ENCODE measurements at regions not wholly inside any gene's neighbourhood (a gene's known extent, or its start where the extent isn't known, plus 50 kb on each side); places are given as distances from the start of the nearest gene placed in this dataset.

- ChIA-PET CTCF (ENCODE audit: partially characterized antibody) (no interaction called here), POLR2A (ENCODE audit: partially characterized antibody) (no interaction called here)
- no peak overlapping the region for H3K4me2 ChIP-seq (ENCODE audit: insufficient read depth in 1 of 2, low read depth in 2 of 2, low read length in 2 of 2)
- H3K79me1 ChIP-seq (ENCODE audit: low read depth, low read length) = no peaks in the 10 kb centered on the region
- H4K5ac ChIP-seq (ENCODE audit: insufficient read length, low read depth, low read length) = no peak overlapping the region
- no peak overlapping the region for H2BK15ac ChIP-seq (ENCODE audit: low read length)
- 97% methylated on average over 3 of the region's 3 CpGs; no CpG with 5 or more reads in 1 of the 2 experiments for WGBS, 2 experiments (ENCODE audit: extremely low coverage in 1 of 2, insufficient coverage in 1 of 2, insufficient read length in 1 of 2, insufficient replicate concordance in 2 of 2, low coverage in 1 of 2, low lambda C conversion rate in 2 of 2, missing lambda C conversion rate in 1 of 2)
- no peak overlapping the region for H2BK12ac ChIP-seq (ENCODE audit: low read depth, low read length)
- no peaks in the 10 kb centered on the region for H3K27me3 ChIP-seq (replicated peaks in 1 of 4; ENCODE audit: control insufficient read depth in 3 of 4, extremely low read depth in 1 of 4, insufficient read depth in 3 of 4, low read length in 3 of 4)
- H2BK5ac ChIP-seq (ENCODE audit: low read depth, low read length) = no peak overlapping the region
- no peaks in the 10 kb centered on the region; the same call in 1 of the 2 replicates for H3K23me2 ChIP-seq (ENCODE audit: low read depth, low read length)
- H3K9ac ChIP-seq (replicated peaks in 1 of 4; ENCODE audit: extremely low read depth in 1 of 4, low read depth in 3 of 4, low read length in 3 of 4) = no peak overlapping the region
- H3K4ac ChIP-seq (replicated peaks; ENCODE audit: insufficient read length, low read depth, low read length) = no peak overlapping the region
- no peaks in the 10 kb centered on the region for H3K4me1 ChIP-seq (replicated peaks in 1 of 4; ENCODE audit: control insufficient read depth in 3 of 4, insufficient read depth in 4 of 4, low read length in 3 of 4)
- H3K4me3 ChIP-seq (ENCODE audit: extremely low read depth in 1 of 4, insufficient read depth in 2 of 4, low read depth in 3 of 4, low read length in 4 of 4) = no peak overlapping the region
- H4K20me1 ChIP-seq (replicated peaks in 1 of 2; ENCODE audit: control insufficient read depth in 1 of 2, insufficient read depth in 2 of 2, low read length in 2 of 2) = no peaks in the 10 kb centered on the region
- no peak overlapping the region for H4K8ac ChIP-seq (ENCODE audit: extremely low read depth, insufficient read depth, low read length)
- FAIRE-seq (no peak), DNase-seq (ENCODE audit: low read depth in 1 of 2, low spot score in 2 of 2) (no peak)
- H3K14ac ChIP-seq (ENCODE audit: insufficient read length) = no peak overlapping the region
- no peak overlapping the region for H3K27ac ChIP-seq (ENCODE audit: low read depth, low read length)
- TF ChIP-seq YY1 (IDR thresholded peaks at IDR 0.05; ENCODE audit: low read depth, low read length) = no peak
- TF ChIP-seq TAF7 (optimal IDR thresholded peaks at IDR 0.05; ENCODE audit: borderline replicate concordance, low read depth, low read length) = no peak
- no peak for TF ChIP-seq SUZ12 (IDR thresholded peaks at IDR 0.05; ENCODE audit: low read length)
- TF ChIP-seq CHD1 (IDR thresholded peaks at IDR 0.05; ENCODE audit: low read depth, low read length) = no peak
- no peak for TF ChIP-seq SP2 (IDR thresholded peaks at IDR 0.05; ENCODE audit: low read length)
- TF ChIP-seq KDM5A (IDR thresholded peaks at IDR 0.05; ENCODE audit: low read length) = no peak
- no peak for TF ChIP-seq RAD21 (IDR thresholded peaks at IDR 0.05 in 1 of 2, conservative IDR thresholded peaks at IDR 0.05 in 1 of 2; ENCODE audit: low read depth in 2 of 2, low read length in 2 of 2)
- TF ChIP-seq SP1 (IDR thresholded peaks at IDR 0.05; ENCODE audit: low read depth, low read length) = no peak
- TF ChIP-seq NANOG (IDR thresholded peaks at IDR 0.05; ENCODE audit: insufficient read depth, low read depth, low read length, poor library complexity, severe bottlenecking) = no peak
- TF ChIP-seq KDM1A (IDR thresholded peaks at IDR 0.05; ENCODE audit: borderline replicate concordance, low read length) = no peak
- no peak for TF ChIP-seq POLR2A (IDR thresholded peaks at IDR 0.05; ENCODE audit: control extremely low read depth in 1 of 2, low read depth in 2 of 2, low read length in 2 of 2)
- no peak for TF ChIP-seq PHF8 (conservative IDR thresholded peaks at IDR 0.05; ENCODE audit: low read depth, low read length)
- no peak overlapping the region for H3K23ac ChIP-seq (ENCODE audit: insufficient read length)
- H3K9me3 ChIP-seq (ENCODE audit: insufficient read depth in 2 of 2, low read depth in 1 of 2, low read length in 1 of 2) = no peaks in the 10 kb centered on the region
- no peak overlapping the region for H3K56ac ChIP-seq (replicated peaks; ENCODE audit: insufficient read length, low read depth, low read length)
- H3K36me3 ChIP-seq (ENCODE audit: control insufficient read depth in 2 of 4, insufficient read depth in 4 of 4, low read length in 3 of 4) = no peaks in the 10 kb centered on the region
- H2BK20ac ChIP-seq (ENCODE audit: low read length) = no peak overlapping the region
- H2AFZ ChIP-seq (ENCODE audit: low read length) = 0 out of 2 replicates have a peak overlapping the region, but pooled peaks have one; percentile 68
- H3K79me2 ChIP-seq (ENCODE audit: control insufficient read depth in 1 of 2, insufficient read depth in 2 of 2, low read length in 2 of 2) = no peaks in the 10 kb centered on the region
- no peak overlapping the region for H4K91ac ChIP-seq (replicated peaks; ENCODE audit: insufficient read length, low read length)
- no peak overlapping the region for H3K18ac ChIP-seq (ENCODE audit: extremely low read depth, low read length)
- H2BK120ac ChIP-seq (replicated peaks; ENCODE audit: low read depth, low read length) = no peak overlapping the region
- H2AK5ac ChIP-seq (ENCODE audit: low read depth, low read length) = no peak overlapping the region
These were observed 229.8 kb upstream of the TMTC4 start for GRCh38 chr13:100904293-100904976.
